GM21381 (cell line): ENCODE measurements at regions not wholly inside any gene's neighbourhood (a gene's known extent, or its start where the extent isn't known, plus 50 kb on each side); places are given as distances from the start of the nearest gene placed in this dataset.

Source experiments
- ATAC-seq: cut with Tn5 transposase; IDR thresholded peaks from one replicate; pipeline ENCODE4 v1.9.1; 2021; ENCODE audit warnings: mild to moderate bottlenecking, moderate library complexity; ENCODE audit not compliant: unreplicated experiment

DNA sequence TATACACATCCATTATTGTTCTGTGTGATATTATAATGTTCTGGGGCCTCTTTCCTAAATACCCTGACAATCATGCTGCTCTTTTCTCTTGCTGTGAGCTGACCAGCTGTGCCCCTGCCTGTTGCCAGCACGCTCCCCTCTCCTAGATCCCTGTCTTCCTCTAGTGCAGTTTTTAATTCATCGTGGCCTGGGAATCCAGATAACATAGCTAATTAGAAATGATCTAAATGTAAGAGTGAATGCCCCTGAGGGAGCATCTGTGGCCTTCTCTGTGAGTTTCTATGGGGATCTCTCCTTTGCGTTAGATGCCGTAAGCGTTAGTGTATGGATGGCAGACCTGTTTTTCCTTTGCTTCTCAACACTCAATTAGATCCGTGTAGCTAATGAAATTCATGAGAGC, 434.3 kb downstream of the SPRY1 start:
- ATAC-seq, result no peak

- no peak for ATAC-seq
Measured at GRCh38 chr4:123832173-123833026, 435.8 kb downstream of the SPRY1 start.

DNA sequence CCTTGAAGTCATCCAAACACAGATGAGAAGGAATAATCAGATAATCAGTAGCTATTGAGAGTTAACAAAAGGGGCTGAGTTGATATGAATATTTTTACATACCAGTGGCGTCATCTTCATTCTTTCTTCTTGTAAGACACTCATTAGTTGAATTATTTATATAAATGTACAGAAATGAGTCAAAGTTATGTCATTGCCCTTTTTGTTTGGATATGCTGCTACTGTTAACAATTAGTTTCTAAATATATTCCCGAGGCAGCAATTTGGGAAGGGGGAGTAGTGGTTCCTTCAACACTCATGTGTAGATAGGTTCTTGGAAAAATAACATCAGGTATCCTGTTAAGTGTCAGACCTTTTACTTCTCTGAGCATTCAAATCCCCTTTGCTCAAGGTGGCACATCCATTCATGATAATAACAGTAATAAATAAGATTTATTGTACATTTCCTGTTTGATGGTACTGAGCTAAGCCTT, 436.6 kb downstream of the SPRY1 start:
- ATAC-seq, result no peak

DNA sequence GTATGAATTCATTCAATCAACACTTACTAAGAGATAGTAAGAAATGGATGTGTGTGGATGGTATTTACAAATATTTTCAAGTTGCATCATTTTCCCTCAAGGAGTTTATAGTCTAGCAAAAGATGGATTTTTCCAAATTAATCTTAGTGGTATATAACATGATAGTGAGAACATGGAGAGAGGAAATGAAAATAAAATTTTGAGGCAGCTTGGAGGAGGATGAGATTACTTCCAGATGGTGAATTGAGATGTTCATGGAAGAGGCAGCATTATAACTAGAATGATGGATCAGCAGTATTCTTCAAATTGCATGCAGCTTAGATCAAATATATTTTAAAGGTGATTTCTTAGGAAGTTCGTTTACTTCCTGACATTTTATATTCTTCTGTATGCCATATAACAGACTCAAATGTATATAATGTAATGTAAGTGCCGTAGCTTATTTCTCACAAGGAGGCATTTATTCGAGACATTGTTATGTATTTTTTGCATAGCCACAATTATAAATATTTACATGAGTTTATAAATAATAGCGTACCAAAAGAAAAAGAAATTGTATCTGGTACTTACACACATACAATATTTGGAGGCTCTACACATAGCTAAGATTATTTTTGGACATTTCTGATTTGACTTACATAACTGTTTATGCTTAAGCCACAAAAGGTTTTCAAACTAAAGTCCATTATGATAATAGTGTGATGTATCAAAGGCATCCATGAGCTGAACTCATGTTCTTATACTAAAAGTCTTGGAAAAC, 439.4 kb downstream of the SPRY1 start:
- no peak for ATAC-seq

GRCh38 chr4:123836851-123837595, 440.4 kb downstream of the SPRY1 start:
- no peak for ATAC-seq

- no peak for ATAC-seq
Measured at GRCh38 chr4:123838474-123838873, 441.9 kb downstream of the SPRY1 start.

- ATAC-seq, result no peak
Measured at GRCh38 chr4:123840197-123840596, 443.6 kb downstream of the SPRY1 start.

GRCh38 chr4:123841447-123842121, 445.0 kb downstream of the SPRY1 start:
- ATAC-seq, result no peak

DNA sequence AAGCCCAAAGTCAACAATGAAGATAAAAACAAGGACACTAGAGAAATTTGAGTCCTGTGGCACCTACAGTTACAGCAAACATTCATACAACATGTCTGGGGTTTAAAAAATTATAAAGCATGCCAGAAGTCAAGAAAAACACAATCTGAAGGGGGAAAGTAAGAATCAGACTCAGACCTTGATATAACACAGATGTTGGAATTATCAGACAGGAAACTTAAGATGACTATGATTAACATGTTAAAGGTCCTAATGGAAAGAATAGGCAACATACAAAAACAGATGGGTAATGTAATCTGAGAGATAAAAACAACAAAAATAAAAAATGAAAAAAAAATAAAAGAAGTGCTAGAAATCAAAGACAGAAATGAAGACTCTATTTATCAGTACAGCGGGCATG, 446.5 kb downstream of the SPRY1 start:
- no peak for ATAC-seq

GRCh38 chr4:123844374-123844773, 447.8 kb downstream of the SPRY1 start:
- no peak for ATAC-seq

GRCh38 chr4:123846092-123846491, 449.5 kb downstream of the SPRY1 start:
- no peak for ATAC-seq

- ATAC-seq, result no peak
Measured at GRCh38 chr4:123846561-123846960, 450.0 kb downstream of the SPRY1 start.

DNA sequence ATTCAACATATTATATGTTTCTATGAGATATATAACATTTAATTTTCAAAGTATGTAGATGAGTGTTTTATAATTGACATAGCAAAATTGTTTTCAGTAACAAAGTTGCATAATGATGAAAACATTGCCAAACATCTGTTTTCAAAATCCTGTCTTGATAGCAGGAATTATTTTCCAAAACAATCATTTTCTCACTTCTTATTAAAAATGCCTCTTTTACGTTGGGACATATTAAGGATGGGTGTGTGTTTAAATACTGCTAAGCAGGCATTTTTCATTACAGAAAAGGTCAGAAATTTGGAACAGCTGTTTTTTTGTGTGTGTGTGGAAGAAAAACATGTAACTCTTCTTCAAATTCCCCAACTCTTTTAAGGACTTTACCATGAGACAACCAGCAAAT, 452.0 kb downstream of the SPRY1 start:
- ATAC-seq, result no peak

- ATAC-seq, result no peak
Measured at GRCh38 chr4:123849495-123849894, 452.9 kb downstream of the SPRY1 start.

DNA sequence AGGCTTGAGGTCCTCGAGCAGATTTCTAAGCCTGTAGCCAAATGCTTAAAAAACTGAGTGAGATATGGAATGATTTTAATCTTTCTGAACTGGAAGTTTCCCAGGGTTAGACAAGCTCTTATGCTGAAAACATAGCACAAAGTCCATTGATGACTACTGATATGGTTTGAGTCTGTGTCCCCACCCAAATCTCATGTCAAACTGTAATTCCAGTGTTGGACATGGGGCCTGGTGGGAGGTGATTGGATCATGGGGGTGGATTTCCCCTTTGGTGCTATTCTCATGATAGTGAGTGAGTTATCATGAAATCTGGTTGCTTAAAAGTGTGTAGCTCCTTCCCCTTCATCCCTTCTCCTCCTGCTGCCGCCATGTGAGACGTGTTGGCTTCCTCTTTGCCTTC, 454.9 kb downstream of the SPRY1 start:
- no peak for ATAC-seq

DNA sequence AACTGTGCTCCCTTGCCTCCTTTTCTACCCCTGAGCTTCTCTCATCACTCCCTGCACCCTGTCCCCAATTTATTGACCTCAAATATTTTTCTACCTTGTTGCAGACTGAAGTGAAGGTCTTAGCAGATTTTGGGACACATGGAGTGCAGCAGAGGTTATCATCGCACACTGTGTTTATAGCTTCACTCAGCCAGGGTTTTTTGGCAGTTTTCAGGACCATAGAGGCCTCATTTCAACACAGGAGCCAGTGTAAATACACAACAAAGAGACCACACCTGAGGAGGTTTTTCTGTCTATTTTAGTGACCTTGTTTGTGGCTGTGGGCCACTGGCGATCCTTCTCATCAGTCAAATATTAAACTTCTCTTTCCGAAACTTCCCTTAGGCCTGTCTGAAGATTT, 457.1 kb downstream of the SPRY1 start:
- ATAC-seq, result no peak

DNA sequence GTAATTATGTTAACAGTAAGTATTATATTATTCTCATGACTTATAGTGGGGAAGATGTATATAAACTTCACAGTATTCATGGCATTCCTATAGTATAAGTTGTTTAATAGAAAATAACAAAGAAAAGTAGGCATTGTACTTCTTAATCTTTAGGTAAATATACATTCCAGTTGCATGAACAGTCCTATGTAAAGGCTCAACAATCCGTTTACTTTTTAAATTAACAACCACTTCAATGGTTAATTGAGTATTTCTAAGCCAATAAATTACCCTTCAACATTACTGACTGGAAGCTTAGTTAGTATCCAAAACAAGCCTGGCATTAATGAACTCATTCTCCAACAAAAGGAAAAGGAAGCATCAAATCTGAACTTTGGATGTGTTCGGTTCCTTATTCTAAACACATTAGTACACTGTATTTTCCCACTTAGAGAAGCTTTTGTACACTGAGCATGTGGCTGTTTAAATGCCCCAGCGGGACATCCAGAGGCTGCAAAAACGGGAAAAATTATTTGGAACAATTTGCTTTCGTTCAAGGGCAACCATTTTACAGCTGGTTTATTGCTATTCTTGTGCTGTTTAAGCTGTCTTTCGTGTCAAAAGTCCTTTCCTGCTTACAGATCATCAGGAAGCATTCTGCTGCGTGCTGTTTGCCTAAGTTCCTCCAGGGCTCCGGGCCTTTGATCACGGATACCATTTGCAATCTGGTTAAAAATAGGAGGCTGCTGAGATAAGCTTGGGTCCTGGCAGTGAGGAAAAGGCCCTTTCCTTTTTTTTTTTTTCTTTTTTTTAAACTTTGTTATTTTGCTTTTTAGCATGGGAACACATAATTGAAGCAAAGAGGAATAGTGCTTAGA, 460.3 kb downstream of the SPRY1 start:
- no peak for ATAC-seq

DNA sequence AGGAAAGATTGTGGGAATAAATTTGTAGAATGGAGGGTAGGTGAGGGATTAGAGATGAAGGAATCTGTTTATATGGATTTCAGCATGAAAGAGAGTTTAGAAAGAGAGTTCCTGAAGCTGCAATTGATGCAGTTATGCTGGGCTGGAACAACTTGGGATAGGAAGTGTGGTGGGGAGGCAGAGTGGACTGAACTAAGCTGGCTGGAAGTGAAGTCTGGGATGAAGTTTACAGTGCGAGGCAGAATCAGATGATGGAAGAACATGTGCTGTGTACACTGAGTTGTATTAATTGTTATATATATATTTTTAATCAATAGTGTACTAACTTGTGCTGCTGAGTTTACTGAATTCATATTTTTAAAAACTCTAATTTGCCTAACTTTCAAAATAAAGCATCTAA, 461.9 kb downstream of the SPRY1 start:
- no peak for ATAC-seq

DNA sequence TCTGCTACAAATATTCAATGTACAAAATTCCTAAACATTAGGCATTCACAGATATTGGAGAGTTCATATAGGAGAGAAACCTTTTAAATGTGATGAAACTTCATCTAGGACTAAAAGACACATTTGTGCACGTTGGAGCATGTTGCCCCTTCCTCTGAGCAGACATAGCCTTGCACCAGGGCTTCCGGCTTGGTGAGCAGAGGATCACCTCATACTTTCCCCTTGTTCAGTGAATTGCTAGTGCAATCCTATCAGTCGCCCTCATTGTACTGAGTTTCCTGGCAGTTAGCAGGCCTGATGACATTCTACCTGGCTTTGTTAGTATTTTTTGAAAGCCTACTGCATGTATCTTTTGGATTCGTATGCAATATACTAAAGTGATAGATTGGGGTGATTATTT, 466.2 kb downstream of the SPRY1 start:
- ATAC-seq, result no peak

GRCh38 chr4:123866796-123867195, 470.2 kb downstream of the SPRY1 start:
- ATAC-seq, result no peak
